Prostate gland (tissue), 2 donors: ENCODE measurements at regions not wholly inside any gene's neighbourhood (a gene's known extent, or its start where the extent isn't known, plus 50 kb on each side); places are given as distances from the start of the nearest gene placed in this dataset.

Experiments
- DNase-seq: peaks from one replicate; pipeline ENCODE4 v3.0.0-alpha.2; 2019; ENCODE audit warnings: low spot score
- H3K27ac ChIP-seq, 2 donors: fragments of 200-600 bp; sonication (generic); 2 replicates each; pipeline ENCODE4 v1.5.1; 2017 to 2019
- H3K27me3 ChIP-seq: fragments of 200-600 bp; sonication (generic); replicated peaks from 2 replicates; pipeline ENCODE4 v1.5.1; 2019; ENCODE audit not compliant: insufficient read depth
- H3K36me3 ChIP-seq, 2 donors: fragments of 200-600 bp; sonication (generic); 1 replicate in 1 of 2; 2 replicates in 1 of 2; pipeline versions ENCODE4 v1.5.1 to v1.8.1; 2017 to 2019
- H3K4me1 ChIP-seq: fragments of 200-600 bp; sonication (generic); replicated peaks from 2 replicates; pipeline ENCODE4 v1.5.1; 2019
- H3K4me3 ChIP-seq, 2 donors: fragments of 200-600 bp; sonication (generic); 2 replicates each; pipeline ENCODE4 v1.5.1; 2017 to 2019
- H3K9me3 ChIP-seq: fragments of 200-600 bp; sonication (generic); 2 replicates; pipeline ENCODE4 v1.5.1; 2017
- CTCF ChIP-seq, 4 experiments: fragments of 200-600 bp in 2 of 4; fragments of 450-650 bp in 2 of 4; sonication (generic) in 2 of 4; IDR thresholded peaks; 1 replicate in 3 of 4; 2 replicates in 1 of 4; pipeline ENCODE4 v1.5.1; 2016 to 2019; ENCODE audit warnings: antibody characterized with exemption in 4 of 4, mild to moderate bottlenecking in 2 of 4, moderate library complexity in 2 of 4
- POLR2A ChIP-seq: fragments of 450-650 bp; IDR thresholded peaks from one replicate; pipeline ENCODE4 v1.6.1; 2016; ENCODE audit warnings: antibody characterized with exemption, mild to moderate bottlenecking
- POLR2AphosphoS5 ChIP-seq: sonication (generic); formaldehyde crosslinking; IDR thresholded peaks from one replicate; pipeline ENCODE4 v1.6.1; 2017; ENCODE audit warnings: antibody characterized with exemption
- WGBS: methylation state at CpG from one replicate; pipeline ENCODE4 v1.1.5; 2018; 5-methylcytosine and 5-hydroxymethylcytosine counted together
- intact Hi-C: fragments of 100-400 bp; cut with DNase I; formaldehyde crosslinking; loops from one replicate; pipeline ENCODE4 v1.14.2; 2022

GRCh38 chr10:109156396-109156795 is 766.9 kb downstream of the XPNPEP1 start:
- Histone ChIP-seq H3K27ac (no peak overlapping the region), H3K9me3 (no peaks in the 10 kb centered on the region), H3K27me3 (no peaks in the 10 kb centered on the region), H3K4me1 (no peaks in the 10 kb centered on the region), H3K36me3 (no peaks in the 10 kb centered on the region), H3K4me3 (no peak overlapping the region)
- 60% methylated on average over 3 of the region's 3 CpGs for WGBS
- DNase-seq: no peak
- TF ChIP-seq POLR2A (no peak), CTCF (IDR thresholded peaks at IDR 0.05) (no peak), POLR2AphosphoS5 (no peak)
- intact Hi-C loops: no loop called here

- Histone ChIP-seq H3K9me3 (no peaks in the 10 kb centered on the region), H3K27ac (no peak overlapping the region), H3K4me3 (no peak overlapping the region), H3K27me3 (no peaks in the 10 kb centered on the region), H3K36me3 (no peaks in the 10 kb centered on the region), H3K4me1 (no peaks in the 10 kb centered on the region)
- intact Hi-C loops: no loop called here
- no peak for TF ChIP-seq POLR2A
- no peak for TF ChIP-seq CTCF (IDR thresholded peaks at IDR 0.05)
- TF ChIP-seq POLR2AphosphoS5: no peak
- no peak for DNase-seq
These were observed 773.5 kb downstream of the XPNPEP1 start for GRCh38 chr10:109149666-109150350.

- Histone ChIP-seq H3K36me3 (no peaks in the 10 kb centered on the region), H3K27ac (no peak overlapping the region), H3K4me1 (no peaks in the 10 kb centered on the region), H3K9me3 (no peaks in the 10 kb centered on the region), H3K4me3 (no peak overlapping the region), H3K27me3 (no peaks in the 10 kb centered on the region)
- intact Hi-C loops: no loop called here
- 69% methylated on average over 1 of the region's 1 CpG for WGBS
- no peak for TF ChIP-seq POLR2A
- no peak for TF ChIP-seq POLR2AphosphoS5
- TF ChIP-seq CTCF (IDR thresholded peaks at IDR 0.05): no peak
- no peak for DNase-seq
These were observed 795.9 kb downstream of the XPNPEP1 start for GRCh38 chr10:109127363-109127762.

- TF ChIP-seq POLR2AphosphoS5 (no peak), POLR2A (no peak), CTCF (IDR thresholded peaks at IDR 0.05) (no peak)
- Histone ChIP-seq H3K27me3 (no peaks in the 10 kb centered on the region), H3K27ac (no peak overlapping the region), H3K4me3 (no peak overlapping the region), H3K36me3 (no peaks in the 10 kb centered on the region), H3K9me3 (no peaks in the 10 kb centered on the region), H3K4me1 (no peaks in the 10 kb centered on the region)
- intact Hi-C loops: no loop called here
- 85% methylated on average over 3 of the region's 3 CpGs for WGBS
- no peak for DNase-seq
These were observed 796.8 kb downstream of the XPNPEP1 start for GRCh38 chr10:109126541-109126940.

GRCh38 chr10:109126016-109126415 is 797.3 kb downstream of the XPNPEP1 start:
- DNase-seq: no peak
- intact Hi-C loops: no loop called here

More at GRCh38 chr10:109126016-109126415, 797.3 kb downstream of the XPNPEP1 start:
- Histone ChIP-seq H3K36me3 (no peaks in the 10 kb centered on the region), H3K4me3 (no peak overlapping the region), H3K27me3 (no peaks in the 10 kb centered on the region), H3K9me3 (no peaks in the 10 kb centered on the region), H3K27ac (no peak overlapping the region), H3K4me1 (no peaks in the 10 kb centered on the region)
- TF ChIP-seq POLR2A (no peak), POLR2AphosphoS5 (no peak), CTCF (IDR thresholded peaks at IDR 0.05) (no peak)
- 46% methylated on average over 1 of the region's 1 CpG for WGBS
